NCI-H748 (cell line): ENCODE measurements at regions not wholly inside any gene's neighbourhood (a gene's known extent, or its start where the extent isn't known, plus 50 kb on each side); places are given as distances from the start of the nearest gene placed in this dataset.
"Not testable (repeated sequence)": the region's sequence is repeated elsewhere in the genome, so short reads cannot be mapped to it uniquely, and the experiment has no call there.

Experiments used
- DNase-seq: peaks from one replicate; lab custom pipeline; 2025; ENCODE audit not compliant: unreplicated experiment; lab: John Stamatoyannopoulos, UW

DNA sequence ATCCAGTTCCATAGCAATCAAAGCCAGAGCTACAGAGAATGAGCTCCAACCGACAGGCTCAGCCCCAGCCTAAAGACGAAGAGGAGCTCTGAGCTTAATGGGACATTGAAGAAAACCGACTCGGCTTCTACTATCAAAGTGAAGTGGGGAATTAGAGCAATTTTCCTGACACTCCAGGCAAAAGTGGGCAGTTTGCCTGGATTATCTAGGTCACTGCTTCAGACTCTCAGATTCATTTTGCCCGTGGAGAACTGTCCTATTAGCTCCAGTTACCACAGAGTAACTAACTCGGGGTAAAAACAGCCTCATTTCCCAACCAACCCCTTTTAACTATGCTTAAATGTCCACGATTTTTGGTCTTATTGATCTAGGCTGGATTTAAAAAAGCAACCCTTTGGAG lies 592.1 kb upstream of the NRSN1 start:
- DNase-seq = peak; percentile 21

DNA sequence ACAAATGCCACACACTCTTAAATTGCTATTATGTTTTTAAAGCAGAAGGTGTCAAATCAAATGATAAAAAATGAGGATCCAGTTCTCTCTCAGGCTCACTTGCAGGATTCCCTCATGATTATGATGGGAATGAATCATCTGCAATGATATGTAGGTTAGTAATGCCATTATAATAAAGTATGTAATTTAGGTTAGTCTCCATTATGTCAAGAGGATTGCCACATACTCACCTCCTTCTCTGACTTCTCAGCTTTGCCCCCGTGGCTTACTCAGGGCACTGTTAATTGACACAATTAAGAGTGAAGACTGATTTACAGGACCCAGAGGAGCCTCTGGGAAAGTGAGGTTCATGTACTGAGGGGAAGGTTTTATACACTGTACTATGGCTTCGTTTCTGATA lies 591.7 kb upstream of the NRSN1 start:
- DNase-seq = no peak

DNA sequence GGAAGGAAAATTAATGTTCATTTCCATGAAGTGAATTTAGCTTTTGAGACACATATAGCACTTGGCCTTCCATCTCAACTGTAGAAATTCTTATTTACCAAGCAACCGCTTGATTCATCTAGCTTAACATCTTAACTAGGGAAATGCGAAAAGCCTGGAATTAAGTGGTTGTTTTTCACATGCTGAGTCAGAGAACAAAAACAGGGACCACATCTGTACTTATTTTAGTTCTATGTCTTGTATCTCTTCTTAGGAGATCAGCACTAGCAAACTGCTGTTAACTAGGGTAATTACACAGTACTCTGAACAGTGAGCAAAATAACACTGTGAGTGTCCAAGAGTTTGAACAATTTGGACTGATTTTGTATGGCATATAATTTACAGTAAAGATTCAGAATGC lies 590.9 kb upstream of the NRSN1 start:
- DNase-seq = no peak

DNA sequence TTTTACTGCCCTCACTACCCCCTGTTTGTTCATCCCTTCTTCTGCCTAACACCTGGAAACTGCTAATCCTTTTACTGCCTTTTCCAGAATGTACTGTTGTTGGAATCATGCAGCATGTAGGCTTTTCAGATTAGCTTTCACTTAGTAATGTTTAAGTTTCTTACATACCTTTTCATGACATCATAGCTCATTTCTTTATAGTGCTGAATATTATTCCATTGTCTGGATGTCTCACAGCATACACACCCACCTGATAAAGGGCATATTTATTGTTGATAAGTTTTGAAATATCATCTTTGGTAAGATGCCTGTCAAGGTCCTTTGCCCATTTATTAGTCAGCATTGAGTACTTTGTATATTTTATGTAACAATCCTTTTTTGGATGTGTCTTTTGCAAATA lies 588.2 kb upstream of the NRSN1 start:
- DNase-seq = no peak

DNA sequence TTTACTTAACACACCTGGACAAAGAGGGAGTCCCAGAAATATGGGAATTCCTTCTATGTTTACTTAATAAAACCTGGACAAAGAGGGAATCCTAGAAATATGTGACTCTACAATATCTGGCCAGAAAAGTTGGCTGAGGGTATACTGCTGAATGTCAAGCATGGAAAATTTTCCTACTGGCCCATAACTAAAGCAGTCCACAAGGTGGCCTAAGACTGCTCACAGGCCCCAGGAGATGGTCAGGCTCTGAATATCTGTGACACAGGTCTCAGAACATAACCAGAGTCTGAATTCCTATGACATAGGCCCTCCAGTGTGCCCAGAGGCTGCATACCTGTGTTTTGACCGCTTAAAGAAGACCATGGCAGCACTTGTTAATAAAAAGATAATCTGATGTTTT lies 578.2 kb upstream of the NRSN1 start:
- DNase-seq = peak; percentile 64

DNA sequence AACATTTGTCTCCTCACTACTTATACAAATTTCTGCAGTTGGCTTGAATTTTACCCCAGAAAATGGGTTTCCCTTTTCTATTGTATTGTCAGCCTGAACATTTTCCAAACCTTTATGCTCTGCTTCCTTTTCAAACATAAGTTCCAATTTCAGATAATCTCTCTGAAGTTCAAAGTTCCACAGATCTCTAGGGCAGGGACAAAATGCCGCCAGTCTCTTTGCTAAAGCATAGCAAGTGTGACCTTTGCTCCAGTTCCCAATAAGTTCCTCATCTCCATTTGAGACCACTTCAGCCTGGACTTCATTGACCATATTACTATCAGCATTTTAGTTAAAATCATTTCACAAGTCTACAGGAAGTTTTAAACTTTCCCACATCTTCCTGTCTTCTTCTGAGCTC lies 571.1 kb upstream of the NRSN1 start:
- not testable (repeated sequence) for DNase-seq

DNA sequence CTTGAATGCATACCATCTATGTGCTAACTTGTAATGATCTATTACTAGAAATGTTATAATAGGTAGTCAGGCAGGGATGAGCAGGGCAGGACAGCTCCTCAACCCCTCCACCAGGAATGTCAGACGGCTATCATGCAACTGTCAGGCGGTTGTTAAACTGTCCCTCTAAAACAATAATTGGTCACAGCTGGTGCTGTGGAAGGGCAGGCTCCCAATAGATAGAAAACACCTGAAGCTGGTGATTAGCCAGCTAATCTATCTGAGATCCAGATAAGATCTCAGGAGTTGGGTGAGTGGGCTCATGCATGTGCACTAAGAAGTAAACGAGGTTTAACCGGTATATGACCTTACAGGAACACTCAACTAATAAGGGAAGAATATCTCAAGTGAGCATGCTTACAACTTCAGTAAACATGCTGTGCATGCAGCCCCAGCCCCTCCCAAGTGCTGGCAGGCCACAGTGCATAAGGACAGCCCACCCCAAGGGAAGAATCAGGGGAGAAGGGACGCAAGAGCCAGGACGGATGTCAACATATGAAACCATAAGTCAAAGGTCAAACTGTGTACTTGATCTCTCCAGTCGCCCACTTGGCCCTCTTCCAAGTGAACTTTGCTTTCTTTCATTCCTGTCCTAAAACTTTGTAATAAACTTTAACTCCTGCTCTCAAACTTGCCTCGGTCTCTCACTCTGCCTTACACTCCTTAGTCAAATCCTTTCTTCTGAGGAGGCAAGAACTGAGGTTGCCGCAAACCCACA lies 566.2 kb upstream of the NRSN1 start:
- DNase-seq = peak; percentile 42

DNA sequence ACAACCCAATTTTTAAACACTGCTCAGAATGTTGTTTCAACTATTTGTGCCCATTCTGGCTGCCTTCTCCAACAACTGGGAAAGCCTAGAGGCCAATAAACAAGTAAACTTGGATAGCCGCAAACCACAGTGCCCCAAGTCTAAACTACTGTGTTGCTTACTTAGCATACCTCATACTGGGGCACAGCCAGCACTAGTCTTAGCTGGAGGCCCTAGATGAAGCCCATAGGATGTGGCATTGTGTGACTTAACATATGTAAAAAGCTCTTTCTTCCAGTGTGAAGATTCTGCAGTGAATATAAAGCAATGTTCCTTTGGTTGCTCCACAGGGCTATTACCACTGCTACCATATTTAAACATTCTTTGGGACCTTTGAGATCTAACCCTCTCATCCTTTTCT lies 564.3 kb upstream of the NRSN1 start:
- no peak for DNase-seq

DNA sequence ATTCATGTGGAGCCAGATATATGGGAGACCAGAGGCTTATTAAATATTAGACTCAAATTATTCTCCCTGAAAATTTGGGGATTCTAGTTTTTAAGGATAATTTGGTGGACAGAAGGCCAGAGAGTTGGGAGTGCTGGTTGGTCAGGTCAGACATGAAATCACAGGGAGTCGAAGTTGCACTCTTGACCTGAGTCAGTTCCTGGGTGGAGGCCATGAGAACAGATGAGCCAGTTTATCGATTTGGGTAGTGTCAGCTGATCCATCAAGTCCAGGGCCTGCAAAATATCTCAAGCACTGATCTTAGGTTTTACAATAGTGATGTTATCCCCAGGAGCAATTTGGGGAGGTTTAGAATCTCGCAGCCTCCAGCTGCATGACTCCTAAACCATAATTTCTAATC lies 563.5 kb upstream of the NRSN1 start:
- no peak for DNase-seq

DNA sequence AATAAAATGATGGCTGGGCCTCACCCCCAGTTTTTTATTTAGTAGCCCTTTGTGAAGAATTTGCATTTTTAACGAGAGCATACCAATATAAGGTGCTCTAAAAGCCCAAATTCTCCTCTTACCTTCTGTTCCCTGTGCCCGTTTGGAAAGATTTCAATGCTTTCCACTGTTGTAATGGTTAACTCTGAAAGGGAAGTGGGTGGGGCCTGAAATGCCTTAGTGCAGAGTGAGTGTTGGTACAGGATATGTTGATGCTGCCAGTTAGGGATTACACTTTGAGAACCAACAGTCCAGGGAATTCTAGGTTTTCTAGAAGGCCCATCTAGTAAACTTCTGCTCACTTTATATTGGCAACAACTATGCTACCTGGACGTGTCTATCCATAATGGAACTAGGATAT lies 562.7 kb upstream of the NRSN1 start:
- no peak for DNase-seq

DNA sequence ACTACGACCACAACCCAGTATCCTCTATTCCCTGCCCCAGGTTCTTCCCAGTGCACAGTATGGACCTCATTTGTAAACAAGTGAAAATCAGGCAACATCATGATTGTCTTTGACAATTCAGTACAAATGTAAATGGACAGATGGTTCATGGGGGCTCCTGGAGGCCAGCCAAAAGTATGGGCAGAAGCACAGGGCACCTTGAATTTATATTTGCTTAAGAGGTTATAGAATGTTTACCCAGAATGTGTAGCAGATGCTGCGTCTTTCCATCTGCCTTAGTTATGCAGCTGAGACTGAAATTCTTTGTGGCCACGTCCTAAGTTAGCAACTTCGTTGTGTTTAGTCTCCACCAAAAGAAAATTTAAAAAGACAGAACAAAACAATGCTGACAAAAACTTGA lies 559.6 kb upstream of the NRSN1 start:
- DNase-seq = peak; percentile 96

DNA sequence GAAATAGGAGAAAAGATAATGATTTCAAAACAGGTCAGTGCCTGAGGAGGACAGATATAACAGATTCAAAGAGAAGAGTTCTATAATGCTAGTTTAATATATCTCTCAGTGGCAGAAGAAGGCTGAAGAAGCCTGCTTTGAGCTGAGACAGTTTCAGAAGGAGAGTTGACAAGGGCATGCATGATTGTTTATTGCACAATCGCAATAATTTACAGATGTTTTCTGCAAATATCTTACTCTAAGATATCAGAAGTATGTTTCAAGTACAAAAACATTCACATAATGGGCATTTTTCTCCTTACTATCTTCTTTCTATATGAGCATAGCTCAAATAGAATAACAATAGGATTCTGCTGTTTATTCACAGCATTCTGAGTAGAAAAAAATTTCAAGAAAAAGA lies 557.7 kb upstream of the NRSN1 start:
- DNase-seq = no peak

DNA sequence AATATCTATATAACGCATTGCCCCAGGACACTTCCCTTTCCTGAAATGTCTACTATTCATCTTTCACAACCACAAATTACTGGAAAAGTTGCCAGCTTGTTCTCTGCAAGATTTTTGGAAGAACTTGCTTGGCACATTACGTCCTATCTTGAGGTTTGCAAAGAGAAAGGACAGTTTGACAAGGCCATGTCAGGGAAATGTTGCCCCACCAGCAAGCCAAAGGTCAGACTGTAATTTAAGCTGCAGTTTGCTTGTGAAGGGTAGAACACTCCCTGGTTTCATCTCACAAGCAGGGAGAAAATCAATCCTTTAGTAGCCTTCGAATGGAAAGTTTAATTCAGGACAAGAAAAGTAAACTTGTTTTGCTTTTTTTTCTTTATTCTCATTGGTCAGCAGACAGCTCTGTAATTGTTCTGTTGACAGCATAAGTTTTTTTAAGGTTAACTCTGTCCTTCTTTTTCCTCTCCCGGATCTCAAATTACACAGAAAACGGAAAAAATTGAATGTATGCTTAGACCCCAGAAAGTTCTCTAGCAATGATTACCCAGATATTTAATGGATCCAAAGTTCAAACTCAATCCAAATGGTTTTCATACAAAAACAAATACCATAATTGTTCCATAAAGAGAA lies 541.8 kb upstream of the NRSN1 start:
- no peak for DNase-seq

DNA sequence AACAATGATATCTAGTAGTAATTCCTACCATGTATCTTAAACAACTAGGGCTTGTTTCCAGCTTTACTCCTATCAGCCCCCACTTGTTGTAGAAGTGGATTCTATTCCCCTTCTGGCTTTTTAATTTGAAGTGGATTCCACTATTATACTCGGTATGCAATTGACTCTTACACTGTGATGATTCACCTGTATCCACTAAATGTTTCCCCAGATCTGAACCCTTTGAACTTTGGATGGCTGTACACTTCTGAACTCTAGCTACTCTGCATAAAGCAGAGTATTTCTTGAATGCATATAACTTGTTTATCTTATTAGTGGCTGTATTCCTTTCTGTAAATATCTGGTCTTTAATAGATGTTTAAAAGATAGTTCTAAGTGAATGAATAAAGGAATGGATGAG lies 538.4 kb upstream of the NRSN1 start:
- peak; percentile 33 for DNase-seq

DNA sequence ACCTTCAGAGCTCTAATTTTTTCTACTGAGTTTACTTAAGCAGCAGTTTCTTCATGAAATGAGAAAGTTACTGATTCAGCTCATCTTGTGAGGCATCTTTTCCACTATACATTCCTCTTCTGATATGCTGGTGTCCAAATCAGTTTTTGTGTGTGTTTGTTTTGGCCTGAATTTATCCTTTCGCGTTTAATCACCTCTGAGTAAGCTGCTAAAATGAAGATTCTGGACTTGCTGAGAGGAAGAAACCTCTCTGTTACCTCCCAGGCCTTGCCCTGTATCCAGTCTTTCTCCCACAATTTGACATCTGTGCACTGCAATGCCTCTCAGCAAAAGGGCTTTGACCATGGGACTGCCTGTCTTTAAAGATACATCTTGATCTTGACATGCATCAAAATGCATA lies 536.2 kb upstream of the NRSN1 start:
- DNase-seq = no peak

DNA sequence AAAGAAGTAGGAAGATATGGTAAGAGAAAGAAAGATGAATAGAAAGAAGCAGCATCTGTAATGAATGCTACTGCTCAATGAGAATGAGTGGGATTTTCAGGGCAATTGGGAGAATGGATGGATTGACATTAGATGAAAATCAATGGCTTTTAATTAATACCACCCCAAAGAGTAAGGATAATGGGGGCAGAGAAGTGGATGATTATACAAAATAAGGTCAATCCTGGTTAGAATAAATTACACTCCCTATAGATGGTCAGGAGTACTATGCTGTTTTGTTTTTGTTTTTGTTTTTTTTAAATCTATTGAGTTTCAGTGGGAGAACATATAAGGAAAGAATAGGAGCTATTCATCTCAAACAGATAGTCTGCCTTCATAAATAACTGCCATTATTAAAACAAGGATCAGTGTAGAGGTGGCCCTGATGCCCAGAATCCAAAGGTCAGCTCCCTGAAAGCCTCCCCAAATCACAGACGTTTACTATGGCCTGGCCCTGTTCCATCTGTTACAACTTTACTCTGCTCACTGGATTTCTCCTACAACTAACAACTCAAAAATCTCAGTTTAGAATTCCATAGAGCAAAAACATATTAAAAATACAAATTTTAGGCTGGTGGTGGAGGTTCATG lies 535.4 kb upstream of the NRSN1 start:
- no peak for DNase-seq

DNA sequence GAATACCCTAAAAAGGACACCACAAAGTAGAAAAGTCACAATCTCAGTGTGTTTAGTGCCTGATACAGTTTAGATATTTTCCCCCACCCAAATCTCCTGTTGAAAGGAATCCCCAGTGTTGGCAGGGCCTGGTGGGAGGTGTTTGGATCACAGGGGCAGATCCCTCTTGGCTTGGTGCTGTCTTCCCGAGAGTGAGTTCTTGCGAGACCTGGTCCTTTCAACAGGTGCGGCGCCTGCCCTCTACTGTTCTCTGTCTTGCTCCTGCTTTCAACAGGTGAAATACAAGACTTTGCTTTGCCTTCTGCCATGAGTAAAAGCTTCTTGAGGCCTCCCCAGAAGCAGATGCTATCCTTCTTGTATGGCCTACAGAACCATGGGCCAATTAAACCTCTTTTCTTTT lies 534.3 kb upstream of the NRSN1 start:
- DNase-seq = no peak

DNA sequence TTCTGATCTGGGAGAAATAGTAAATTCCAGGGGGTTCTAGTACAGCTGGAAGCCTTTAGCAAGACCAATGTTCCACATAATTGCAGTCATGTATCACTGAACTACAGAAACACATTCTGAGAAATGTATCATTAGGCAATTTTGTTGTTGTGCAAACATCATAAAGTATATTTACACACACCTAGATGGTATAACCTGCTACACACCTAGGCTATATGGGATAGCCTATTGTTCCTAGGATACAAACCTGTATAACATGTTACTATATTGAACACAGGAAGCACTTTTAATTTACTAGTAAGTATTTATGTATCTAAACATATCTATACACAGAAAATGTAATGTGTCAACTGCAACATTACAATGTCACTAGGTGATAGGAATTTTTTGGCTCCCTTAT lies 525.9 kb upstream of the NRSN1 start:
- peak; percentile 55 for DNase-seq

DNA sequence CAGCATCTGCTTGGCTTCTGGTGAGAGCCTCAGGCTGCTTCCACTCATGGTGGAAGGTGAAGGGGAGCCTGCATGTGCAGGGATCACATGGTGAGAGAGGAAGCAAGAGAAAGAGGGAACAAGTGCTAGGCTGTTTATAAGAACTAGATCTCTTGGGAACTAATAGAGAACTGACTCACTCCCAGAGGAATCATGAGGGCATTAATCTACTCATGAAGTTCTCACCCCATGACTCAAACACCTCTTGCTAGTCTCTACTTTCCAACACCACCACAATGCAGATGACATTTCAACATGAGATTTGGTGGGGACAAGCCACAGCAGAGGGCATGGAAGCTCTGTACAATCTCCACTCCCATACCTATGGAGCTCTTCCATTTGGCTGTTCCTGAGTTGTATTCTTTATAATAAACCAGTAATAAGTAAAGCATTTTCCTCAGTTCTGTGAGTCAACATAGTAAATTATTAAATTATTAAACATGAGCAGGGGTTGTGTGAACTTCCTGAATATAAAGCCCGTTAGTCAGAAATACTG lies 524.1 kb upstream of the NRSN1 start:
- no peak for DNase-seq

DNA sequence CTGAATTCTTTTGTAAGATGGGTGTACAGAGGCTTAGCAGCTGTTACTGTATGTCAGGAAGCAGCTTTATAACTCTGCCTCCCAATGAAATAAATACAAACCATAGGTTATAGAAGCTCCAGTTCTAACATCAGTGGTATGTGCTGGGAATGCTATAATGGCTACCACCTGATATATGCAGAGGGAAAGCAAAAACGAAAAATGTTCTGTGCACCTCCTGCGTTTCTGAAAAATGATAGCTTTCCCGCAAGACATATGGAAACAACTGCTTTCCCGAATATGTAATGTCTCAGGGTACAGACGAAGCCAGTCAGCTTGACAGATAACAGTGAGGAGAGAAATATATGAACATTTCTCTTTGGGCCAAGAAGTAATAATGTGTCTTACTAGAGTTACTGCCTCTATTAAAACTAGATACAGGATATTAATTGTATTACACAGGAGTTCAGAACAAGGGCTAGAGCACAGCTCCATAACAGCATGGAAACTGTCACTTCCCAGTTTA lies 517.0 kb upstream of the NRSN1 start:
- no peak for DNase-seq

DNA sequence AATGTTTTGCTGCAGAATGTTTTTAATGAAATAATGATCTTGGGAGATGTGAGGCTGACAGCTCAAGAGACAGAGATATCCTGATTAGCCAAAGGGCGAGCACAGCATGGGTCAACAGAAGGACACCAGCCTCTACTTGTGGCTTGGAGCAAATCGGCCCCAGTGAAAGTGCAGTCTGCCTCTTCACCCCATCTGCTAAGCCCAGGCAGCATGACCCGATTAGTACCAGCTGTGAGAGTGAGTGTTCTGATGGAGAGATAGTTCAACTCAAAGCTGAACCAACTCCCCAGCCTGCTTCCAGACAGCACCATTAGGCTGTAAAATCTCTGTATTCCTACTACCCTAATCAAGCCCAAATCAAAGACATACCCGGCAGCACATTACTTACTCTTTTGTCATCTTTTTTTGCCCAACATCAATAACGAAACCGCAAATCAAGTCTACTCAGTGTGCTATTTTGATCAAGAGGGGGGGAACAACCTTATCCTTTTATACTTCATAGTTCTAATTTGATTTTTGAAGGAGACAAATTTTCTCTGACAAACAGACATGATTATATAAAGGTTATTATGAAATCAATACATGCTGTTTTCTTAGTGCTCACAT lies 514.1 kb upstream of the NRSN1 start:
- no peak for DNase-seq

DNA sequence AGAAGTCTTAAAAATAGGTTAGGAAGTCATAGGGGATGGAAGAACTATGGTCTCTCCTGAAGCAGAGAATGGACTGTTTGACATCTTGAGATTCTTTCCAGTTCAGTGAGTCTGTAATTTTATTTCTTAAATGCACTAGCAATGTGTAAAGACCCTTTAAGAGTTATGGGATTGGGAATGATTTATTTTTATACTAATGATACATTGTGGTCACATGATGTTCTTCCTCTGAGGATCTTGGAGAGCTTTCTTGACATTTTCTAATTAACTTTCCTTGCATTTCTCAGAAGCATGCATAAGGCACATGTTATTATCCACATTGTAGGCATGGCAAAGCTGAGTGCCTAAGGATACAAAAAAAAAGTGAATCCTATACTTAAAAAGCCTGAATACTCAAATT lies 507.6 kb upstream of the NRSN1 start:
- DNase-seq = no peak
